Karpas-422 (cell line): ENCODE measurements at regions not wholly inside any gene's neighbourhood (a gene's known extent, or its start where the extent isn't known, plus 50 kb on each side); places are given as distances from the start of the nearest gene placed in this dataset.
"Not testable (repeated sequence)": the region's sequence is repeated elsewhere in the genome, so short reads cannot be mapped to it uniquely, and the experiment has no call there.

Experiments
- DNase-seq: peaks from one replicate; pipeline ENCODE4 v3.0.0-alpha.2; 2015
- H2AFZ ChIP-seq: fragments of 200-600 bp; sonication (generic); 2 replicates; pipeline ENCODE4 v1.6.1; 2014; ENCODE audit warnings: antibody characterized with exemption, low read length, mixed read lengths
- H3K27ac ChIP-seq: fragments of 200-600 bp; sonication (generic); 2 replicates; pipeline ENCODE4 v1.5.1; 2014; ENCODE audit warnings: mild to moderate bottlenecking, low read length, moderate library complexity
- H3K27me3 ChIP-seq: fragments of 200-600 bp; sonication (generic); 2 replicates; pipeline ENCODE4 v1.6.1; 2014; ENCODE audit warnings: low read length, mixed read lengths
- H3K36me3 ChIP-seq: fragments of 200-600 bp; sonication (generic); 2 replicates; pipeline ENCODE4 v1.6.1; 2014; ENCODE audit warnings: low read length, mixed read lengths; ENCODE audit not compliant: insufficient read depth
- H3K4me1 ChIP-seq: fragments of 200-600 bp; sonication (generic); 2 replicates; pipeline ENCODE4 v1.6.1; 2014; ENCODE audit warnings: mild to moderate bottlenecking, low read length, mixed read lengths
- H3K4me2 ChIP-seq: fragments of 200-600 bp; sonication (generic); 2 replicates; pipeline ENCODE4 v1.6.1; 2014; ENCODE audit warnings: low read length, low read depth, mild to moderate bottlenecking; ENCODE audit not compliant: poor library complexity, severe bottlenecking
- H3K4me3 ChIP-seq: fragments of 200-600 bp; sonication (generic); 2 replicates; pipeline ENCODE4 v1.5.1; 2014; ENCODE audit warnings: mild to moderate bottlenecking, antibody characterized with exemption, low read length, mixed read lengths
- H3K79me2 ChIP-seq: fragments of 200-600 bp; sonication (generic); 2 replicates; pipeline ENCODE4 v1.6.1; 2014; ENCODE audit warnings: mild to moderate bottlenecking, low read length, mixed read lengths
- H3K9ac ChIP-seq: fragments of 200-600 bp; sonication (generic); 2 replicates; pipeline ENCODE4 v1.6.0; 2014; ENCODE audit warnings: low read length
- H3K9me2 ChIP-seq: fragments of 200-600 bp; sonication (generic), shearing (Covaris generic); replicated peaks from 2 replicates; pipeline ENCODE4 v1.6.0; 2014; ENCODE audit warnings: mild to moderate bottlenecking, low read length, moderate library complexity; ENCODE audit not compliant: insufficient read depth
- H3K9me3 ChIP-seq: fragments of 300-700, 200-600 bp; sonication (generic); 2 replicates; pipeline ENCODE4 v1.6.1; 2014; ENCODE audit warnings: low read length, mixed read lengths
- H4K20me1 ChIP-seq: fragments of 200-600 bp; sonication (generic); 2 replicates; pipeline ENCODE4 v1.6.1; 2014; ENCODE audit warnings: mild to moderate bottlenecking, antibody characterized with exemption, low read length, low read depth; ENCODE audit not compliant: insufficient read depth

DNA sequence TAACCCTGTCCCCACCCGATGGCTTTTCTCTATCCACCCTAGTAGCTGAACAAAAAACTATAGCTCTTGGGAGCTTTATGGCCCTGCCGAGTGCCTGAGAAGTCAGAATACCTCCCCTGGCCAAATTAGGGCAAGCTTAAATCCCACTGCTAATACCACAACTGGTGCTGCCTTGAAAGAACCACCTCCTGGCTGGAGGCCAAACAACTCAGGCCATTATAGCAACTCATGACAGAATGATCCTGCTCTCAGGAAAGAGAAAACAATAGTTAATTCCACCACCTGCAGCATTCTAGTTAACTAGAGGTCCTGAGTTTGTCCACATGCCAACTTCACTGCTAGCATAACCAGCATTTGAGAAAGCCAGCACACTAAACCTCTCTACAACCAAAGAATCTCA, 123.2 kb downstream of the RTP4 start:
- Histone ChIP-seq H3K9ac (no peak overlapping the region), H3K9me3 (no peaks in the 10 kb centered on the region), H3K27me3 (peaks cover 2% of the 10 kb centered on the region; the same call in 1 of the 2 replicates), H3K9me2 (no peaks in the 10 kb centered on the region), H3K36me3 (no peaks in the 10 kb centered on the region), H4K20me1 (no peaks in the 10 kb centered on the region), H3K4me1 (no peaks in the 10 kb centered on the region), H3K79me2 (no peaks in the 10 kb centered on the region), H2AFZ (no peak overlapping the region), H3K4me2 (no peak overlapping the region), H3K4me3 (no peak overlapping the region), H3K27ac (no peak overlapping the region)
- DNase-seq = no peak

DNA sequence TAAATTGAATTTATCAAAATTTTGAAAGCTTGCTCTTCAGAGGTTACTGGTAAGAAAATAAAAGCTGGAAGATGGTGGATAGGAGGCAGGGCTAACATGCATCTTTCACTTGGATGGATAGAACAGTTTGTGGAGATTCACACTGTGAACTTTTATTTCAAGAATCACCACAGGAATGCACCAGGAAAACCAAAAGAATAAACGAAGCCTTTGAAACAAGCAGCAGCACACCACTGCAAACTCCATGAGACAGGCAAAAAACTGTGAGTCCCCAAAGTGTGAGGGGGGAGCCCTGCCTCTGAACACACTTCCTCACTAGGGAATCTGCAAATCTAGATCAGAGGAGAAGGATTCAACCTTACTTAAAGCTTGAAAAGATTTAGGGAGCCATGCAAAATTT, 122.2 kb downstream of the RTP4 start:
- Histone ChIP-seq H3K9me2 (no peaks in the 10 kb centered on the region), H3K4me3 (no peak overlapping the region), H3K9ac (no peak overlapping the region), H3K79me2 (no peaks in the 10 kb centered on the region), H3K4me2 (no peak overlapping the region), H3K36me3 (no peaks in the 10 kb centered on the region), H3K4me1 (no peaks in the 10 kb centered on the region), H3K27me3 (peaks cover 2% of the 10 kb centered on the region; the same call in 1 of the 2 replicates), H2AFZ (no peak overlapping the region), H4K20me1 (no peaks in the 10 kb centered on the region), H3K27ac (no peak overlapping the region), H3K9me3 (no peaks in the 10 kb centered on the region)
- DNase-seq = no peak

DNA sequence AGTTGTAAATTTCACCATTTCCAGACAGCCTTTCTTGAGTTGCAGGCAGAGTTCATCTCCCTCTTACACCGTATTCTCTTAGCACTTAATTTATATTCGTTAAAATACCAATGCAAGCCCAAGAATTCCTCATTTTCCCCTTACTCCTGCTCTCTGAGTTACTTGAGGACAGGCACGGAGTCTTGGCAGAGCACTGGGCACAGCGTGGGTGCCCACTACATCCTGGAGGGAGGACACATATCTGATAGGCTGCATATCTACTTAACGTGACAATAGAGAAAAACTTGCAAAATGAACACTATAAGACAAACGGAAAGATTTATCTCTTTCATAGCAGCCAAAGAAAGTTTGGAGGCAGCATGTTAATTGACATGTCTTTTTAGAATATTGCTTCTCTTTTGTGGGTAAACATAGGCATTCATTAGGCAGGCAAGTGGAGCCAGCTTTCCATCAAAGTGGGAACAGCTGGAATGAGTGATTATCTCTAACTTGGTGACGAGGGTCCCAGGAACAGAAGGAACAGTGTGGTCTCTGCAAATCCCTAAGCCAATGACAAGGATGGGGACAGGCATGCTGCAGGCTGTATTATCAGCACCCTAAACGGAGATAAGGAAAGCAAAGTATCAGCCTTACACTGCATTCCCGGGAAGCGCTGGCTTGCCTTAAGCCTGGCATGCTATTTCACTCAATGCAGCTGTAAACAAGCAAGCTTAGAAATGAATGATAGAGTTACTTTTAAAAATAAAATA, 116.5 kb downstream of the RTP4 start:
- H2AFZ ChIP-seq = no peak overlapping the region
- no peak overlapping the region for H3K27ac ChIP-seq
- no peaks in the 10 kb centered on the region for H4K20me1 ChIP-seq
- H3K4me2 ChIP-seq = no peak overlapping the region
- no peaks in the 10 kb centered on the region for H3K4me1 ChIP-seq
- DNase-seq = no peak
- no peaks in the 10 kb centered on the region for H3K36me3 ChIP-seq
- no peak overlapping the region for H3K4me3 ChIP-seq
- H3K9ac ChIP-seq = no peak overlapping the region
- H3K9me3 ChIP-seq = no peaks in the 10 kb centered on the region
- H3K27me3 ChIP-seq = peaks cover 2% of the 10 kb centered on the region; the same call in 1 of the 2 replicates
- H3K9me2 ChIP-seq = no peaks in the 10 kb centered on the region
- no peaks in the 10 kb centered on the region for H3K79me2 ChIP-seq

DNA sequence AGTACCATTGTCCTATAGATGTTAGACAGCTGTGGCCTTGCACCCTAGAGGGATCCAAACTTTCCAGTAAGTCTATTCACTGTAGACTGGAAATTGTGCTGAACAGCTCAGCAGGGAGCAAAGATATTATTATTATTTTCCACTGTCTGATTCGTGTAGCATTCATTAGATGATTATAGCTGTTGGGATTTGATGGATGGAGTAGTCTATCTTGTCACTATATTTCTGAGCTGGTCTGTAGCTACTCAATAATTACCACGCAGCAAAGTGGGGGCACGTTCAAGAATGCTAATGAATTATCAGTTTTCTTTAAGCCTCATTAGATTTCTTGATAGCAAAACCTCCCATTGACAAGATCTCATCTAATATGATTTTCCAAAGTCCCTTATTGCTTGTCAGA, 113.2 kb downstream of the RTP4 start:
- H3K36me3 ChIP-seq = no peaks in the 10 kb centered on the region
- no peaks in the 10 kb centered on the region for H3K79me2 ChIP-seq
- no peaks in the 10 kb centered on the region for H3K4me1 ChIP-seq
- no peak overlapping the region for H2AFZ ChIP-seq
- DNase-seq = no peak
- no peak overlapping the region for H3K27ac ChIP-seq
- H3K4me3 ChIP-seq = no peak overlapping the region
- H3K9ac ChIP-seq = no peak overlapping the region
- no peaks in the 10 kb centered on the region for H4K20me1 ChIP-seq
- H3K27me3 ChIP-seq = no peaks in the 10 kb centered on the region
- no peaks in the 10 kb centered on the region for H3K9me2 ChIP-seq
- no peaks in the 10 kb centered on the region for H3K9me3 ChIP-seq
- H3K4me2 ChIP-seq = no peak overlapping the region

DNA sequence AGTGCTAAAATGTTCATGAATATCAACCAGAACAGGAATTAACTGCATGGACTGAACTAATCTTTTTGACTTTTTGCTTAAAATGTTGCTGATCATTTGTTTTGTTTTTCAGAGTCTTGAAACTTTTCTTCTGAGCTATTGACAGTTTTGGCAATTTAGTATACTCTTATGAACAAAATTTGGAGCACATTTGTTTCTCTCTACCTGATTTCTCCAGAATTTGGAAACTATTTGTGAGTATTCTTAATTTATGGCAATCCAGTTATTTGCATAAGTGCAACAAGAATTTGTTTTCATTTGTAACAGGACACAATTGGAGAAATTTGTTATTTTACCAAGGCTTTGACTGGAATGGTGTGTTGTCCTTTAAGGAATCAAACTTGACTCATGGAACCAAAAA, 107.4 kb downstream of the RTP4 start:
- not testable (repeated sequence) for H2AFZ ChIP-seq, H3K9me2 ChIP-seq, DNase-seq, H3K27me3 ChIP-seq, H3K4me2 ChIP-seq, H3K4me1 ChIP-seq, H4K20me1 ChIP-seq, H3K9ac ChIP-seq, H3K36me3 ChIP-seq, H3K79me2 ChIP-seq, H3K4me3 ChIP-seq, H3K27ac ChIP-seq
- H3K9me3 ChIP-seq = peaks cover 28% of the 10 kb centered on the region

DNA sequence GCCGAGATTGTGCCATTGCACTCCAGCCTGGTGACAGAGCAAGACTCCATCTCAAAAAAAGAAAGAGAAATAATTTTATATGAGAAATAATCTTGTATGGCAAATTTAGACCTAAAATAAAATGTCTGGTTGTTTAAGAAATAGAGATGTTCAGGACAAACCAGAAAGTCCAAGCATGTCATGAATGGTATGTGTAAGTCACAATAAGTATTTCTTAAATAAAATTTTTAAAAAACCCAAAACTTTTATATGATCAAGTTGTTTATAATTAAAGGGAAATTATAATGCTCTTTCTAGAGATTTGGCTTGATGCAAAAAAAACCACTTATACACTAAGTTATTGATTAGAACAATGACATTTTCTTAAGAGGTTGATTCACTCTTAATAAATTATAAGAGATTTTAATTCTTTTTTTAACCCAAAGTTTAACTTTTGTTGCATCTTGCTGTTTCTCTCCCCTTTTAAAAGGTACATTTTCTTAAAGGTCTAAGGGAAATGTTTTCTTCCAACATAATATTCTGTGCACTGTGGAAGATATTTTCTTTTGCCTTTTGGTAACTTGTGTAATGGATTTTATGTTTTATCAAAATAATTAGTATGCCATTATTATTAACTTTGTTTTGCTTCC, 105.7 kb downstream of the RTP4 start:
- Histone ChIP-seq H3K27me3 (no peaks in the 10 kb centered on the region), H3K4me2 (no peak overlapping the region), H3K9ac (no peak overlapping the region), H3K9me3 (peaks cover 28% of the 10 kb centered on the region), H3K9me2 (no peaks in the 10 kb centered on the region), H3K36me3 (no peaks in the 10 kb centered on the region), H4K20me1 (no peaks in the 10 kb centered on the region), H3K4me3 (no peak overlapping the region), H2AFZ (no peak overlapping the region), H3K27ac (no peak overlapping the region), H3K4me1 (no peaks in the 10 kb centered on the region), H3K79me2 (no peaks in the 10 kb centered on the region)
- DNase-seq = peak; percentile 56

DNA sequence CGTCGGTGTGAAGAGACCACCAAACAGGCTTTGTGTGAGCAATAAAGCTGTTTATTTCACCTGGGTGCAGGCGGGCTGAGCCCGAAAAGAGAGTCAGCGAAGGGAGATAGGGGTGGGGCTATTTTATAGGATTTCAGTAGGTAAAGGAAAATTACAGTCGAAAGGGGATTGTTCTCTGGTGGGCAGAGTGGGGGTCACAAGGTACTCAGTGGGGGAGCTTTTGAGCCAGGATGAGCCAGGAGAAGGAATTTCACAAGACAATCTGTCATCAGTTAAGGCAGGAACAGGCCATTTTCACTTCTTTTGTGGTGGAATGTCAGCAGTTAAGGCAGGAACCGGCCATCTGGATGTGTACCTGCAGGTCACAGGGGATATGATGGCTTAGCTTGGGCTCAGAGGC, 98.1 kb downstream of the RTP4 start:
- H3K27ac ChIP-seq, H3K4me3 ChIP-seq, H3K36me3 ChIP-seq, H3K9me3 ChIP-seq, H3K27me3 ChIP-seq, H3K4me2 ChIP-seq, H3K4me1 ChIP-seq, H4K20me1 ChIP-seq, H3K9ac ChIP-seq, H3K9me2 ChIP-seq, H3K79me2 ChIP-seq, DNase-seq, H2AFZ ChIP-seq: not testable (repeated sequence)

DNA sequence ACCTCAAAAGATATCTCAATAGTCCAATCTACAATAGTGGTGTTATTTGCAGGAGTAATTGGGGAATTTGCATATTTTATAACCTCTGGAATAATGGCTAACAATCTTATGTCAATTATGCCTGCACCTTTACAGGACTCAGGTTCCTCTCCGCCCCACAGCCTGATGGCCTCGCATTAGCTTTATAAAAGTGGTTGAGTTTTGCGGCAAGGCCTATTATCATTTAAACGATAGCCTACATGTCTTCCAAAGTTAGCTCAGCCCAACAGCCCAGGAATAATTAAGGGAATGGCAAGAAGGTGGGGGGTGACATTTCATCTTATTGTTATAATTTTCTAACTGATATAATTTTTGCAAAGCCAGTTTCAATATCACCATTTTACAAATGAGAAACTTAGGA, 97.3 kb downstream of the RTP4 start:
- Histone ChIP-seq H3K27ac (no peak overlapping the region), H3K27me3 (no peaks in the 10 kb centered on the region), H3K9ac (no peak overlapping the region), H3K4me2 (no peak overlapping the region), H4K20me1 (no peaks in the 10 kb centered on the region), H3K9me2 (no peaks in the 10 kb centered on the region), H3K79me2 (no peaks in the 10 kb centered on the region), H3K9me3 (no peaks in the 10 kb centered on the region), H3K36me3 (no peaks in the 10 kb centered on the region), H2AFZ (no peak overlapping the region), H3K4me1 (no peaks in the 10 kb centered on the region), H3K4me3 (no peak overlapping the region)
- no peak for DNase-seq
